IMR-90 (cell line): ENCODE measurements at regions not wholly inside any gene's neighbourhood (a gene's known extent, or its start where the extent isn't known, plus 50 kb on each side); places are given as distances from the start of the nearest gene placed in this dataset.

Source experiments
- ATAC-seq: fragments of 200-7000 bp; cut with Tn5 transposase; 2 replicates; pipeline ENCODE4 v1.9.1; 2020; ENCODE audit warnings: low read depth, mild to moderate bottlenecking, moderate library complexity
- BruUV-seq: library from RNA; stranded (reverse); fragments of 400-500 nt; replicated peaks from 2 replicates; lab custom pipeline; 2021; lab: Mats Ljungman, UMichigan
- CTCF ChIA-PET: fragments of 300-600 bp; formaldehyde crosslinking; extraction: SDS; loops from one replicate; lab custom pipeline; 2021; ENCODE audit warnings: antibody characterized with exemption; lab: Yijun Ruan, JAX
- POLR2A ChIA-PET: fragments of 300-600 bp; sonication (Branson Sonifier 250); formaldehyde crosslinking; loops from one replicate; lab custom pipeline; 2022; ENCODE audit warnings: antibody characterized with exemption; ENCODE audit not compliant: unreplicated experiment; lab: Charles Lee
- DNase-seq: peaks from one replicate; pipeline ENCODE4 v3.0.0; 2013
- H2AFZ ChIP-seq: replicated peaks from 2 replicates; pipeline ENCODE3; 2013; ENCODE audit warnings: low read length, mild to moderate bottlenecking; ENCODE audit not compliant: poor library complexity
- H2AK5ac ChIP-seq: 2 replicates; pipeline ENCODE4 v1.6.1; 2013; ENCODE audit warnings: low read depth, low read length, inconsistent platforms
- H2AK9ac ChIP-seq: replicated peaks from 2 replicates; pipeline ENCODE3; 2013; ENCODE audit warnings: mild to moderate bottlenecking, low read depth, low read length, moderate library complexity; ENCODE audit not compliant: poor library complexity
- H2BK120ac ChIP-seq: 2 replicates; pipeline ENCODE4 v1.6.1; 2013; ENCODE audit warnings: low read depth, low read length, inconsistent platforms
- H2BK15ac ChIP-seq: 3 replicates; pipeline ENCODE4 v1.6.1; 2013; ENCODE audit warnings: low read depth, low read length, inconsistent platforms
- H2BK20ac ChIP-seq: 2 replicates; pipeline ENCODE4 v1.6.1; 2013; ENCODE audit warnings: low read depth, mild to moderate bottlenecking, inconsistent platforms, low read length, moderate library complexity
- H2BK5ac ChIP-seq: 2 replicates; pipeline ENCODE4 v1.6.1; 2013; ENCODE audit warnings: mild to moderate bottlenecking, low read depth, low read length, inconsistent platforms; ENCODE audit not compliant: poor library complexity, severe bottlenecking
- H3K14ac ChIP-seq: replicated peaks from 2 replicates; pipeline ENCODE4 v1.6.1; 2013; ENCODE audit warnings: low read depth, low read length, inconsistent platforms
- H3K18ac ChIP-seq: 2 replicates; pipeline ENCODE4 v1.6.1; 2013; ENCODE audit warnings: low read depth, low read length, control low read depth
- H3K23ac ChIP-seq: 2 replicates; pipeline ENCODE4 v1.6.1; 2013; ENCODE audit warnings: low read depth, low read length, inconsistent platforms
- H3K27ac ChIP-seq: 2 replicates; pipeline ENCODE4 v1.5.1; 2013; ENCODE audit warnings: mild to moderate bottlenecking, control low read depth, low read length; ENCODE audit not compliant: insufficient read depth
- H3K27me3 ChIP-seq: 2 replicates; pipeline ENCODE4 v1.6.1; 2013; ENCODE audit warnings: low read length; ENCODE audit not compliant: control insufficient read depth, insufficient read depth
- H3K36me3 ChIP-seq: 2 replicates; pipeline ENCODE4 v1.6.1; 2013; ENCODE audit warnings: low read length, mixed read lengths; ENCODE audit not compliant: control insufficient read depth, insufficient read depth
- H3K4ac ChIP-seq: 2 replicates; pipeline ENCODE4 v1.6.1; 2013; ENCODE audit warnings: low read depth, low read length, inconsistent platforms
- H3K4me1 ChIP-seq: 2 replicates; pipeline ENCODE4 v1.6.1; 2013; ENCODE audit warnings: low read length, mixed read lengths; ENCODE audit not compliant: control insufficient read depth, insufficient read depth
- H3K4me2 ChIP-seq: 2 replicates; pipeline ENCODE4 v1.6.1; 2013; ENCODE audit warnings: low read depth, mild to moderate bottlenecking, control low read depth, low read length, moderate library complexity
- H3K4me3 ChIP-seq: 2 replicates; pipeline ENCODE4 v1.5.1; 2013; ENCODE audit warnings: low read depth, mild to moderate bottlenecking, control low read depth, low read length, moderate library complexity; ENCODE audit not compliant: insufficient read depth
- H3K56ac ChIP-seq: 2 replicates; pipeline ENCODE4 v1.6.1; 2013; ENCODE audit warnings: low read length, inconsistent platforms; ENCODE audit not compliant: insufficient read depth; ENCODE audit errors: extremely low read depth
- H3K79me1 ChIP-seq, 2 experiments: 2 replicates each; pipeline ENCODE4 v1.6.1; 2013; ENCODE audit warnings: low read length in 2 of 2, inconsistent platforms in 1 of 2, low read depth in 1 of 2
- H3K9ac ChIP-seq: 2 replicates; pipeline ENCODE4 v1.6.1; 2013; ENCODE audit warnings: low read depth, low read length, control low read depth
- H3K9me1 ChIP-seq: 2 replicates; pipeline ENCODE4 v1.6.1; 2013; ENCODE audit warnings: low read length, inconsistent platforms; ENCODE audit not compliant: insufficient read depth
- H3K9me3 ChIP-seq: 2 replicates; pipeline ENCODE4 v1.6.1; 2013; ENCODE audit warnings: low read length; ENCODE audit not compliant: control insufficient read depth, insufficient read depth
- H4K20me1 ChIP-seq: 2 replicates; pipeline ENCODE4 v1.6.1; 2013; ENCODE audit warnings: low read length, inconsistent platforms; ENCODE audit not compliant: insufficient read depth
- H4K5ac ChIP-seq: 2 replicates; pipeline ENCODE4 v1.6.1; 2013; ENCODE audit warnings: mild to moderate bottlenecking, low read depth, low read length, control low read depth
- H4K8ac ChIP-seq, 2 experiments: 2 replicates each; pipeline ENCODE4 v1.6.1; 2013; ENCODE audit warnings: low read depth in 2 of 2, low read length in 2 of 2, control low read depth in 1 of 2, inconsistent platforms in 1 of 2
- H4K91ac ChIP-seq: 2 replicates; pipeline ENCODE4 v1.6.1; 2013; ENCODE audit warnings: low read depth, low read length, inconsistent platforms; ENCODE audit not compliant: insufficient read depth
- BHLHE40 ChIP-seq: fragments of 150-350 bp; IDR thresholded peaks from 2 replicates; pipeline ENCODE4 v1.6.1; 2016; ENCODE audit warnings: mild to moderate bottlenecking, low read depth, low read length
- CEBPB ChIP-seq: IDR thresholded peaks from 2 replicates; pipeline ENCODE4 v1.6.1; 2012; ENCODE audit warnings: low read depth, low read length, improper control_type of control experiment
- CHD1 ChIP-seq: IDR thresholded peaks from 2 replicates; pipeline ENCODE4 v1.6.1; 2012; ENCODE audit warnings: low read depth, low read length, improper control_type of control experiment
- ELK1 ChIP-seq: fragments of 150-350 bp; IDR thresholded peaks from 2 replicates; pipeline ENCODE4 v1.6.1; 2016; ENCODE audit warnings: low read depth, mild to moderate bottlenecking, low read length, moderate library complexity, borderline replicate concordance
- FOS ChIP-seq: fragments of 150-350 bp; IDR thresholded peaks from 2 replicates; pipeline ENCODE4 v1.6.1; 2016; ENCODE audit warnings: low read depth, low read length
- MAFK ChIP-seq: IDR thresholded peaks from 2 replicates; pipeline ENCODE4 v1.6.1; 2012; ENCODE audit warnings: low read depth, low read length, improper control_type of control experiment
- MAZ ChIP-seq: IDR thresholded peaks from 2 replicates; pipeline ENCODE4 v1.6.1; 2012; ENCODE audit warnings: low read depth, mild to moderate bottlenecking, low read length, improper control_type of control experiment, moderate library complexity, borderline replicate concordance
- MXI1 ChIP-seq: IDR thresholded peaks from 2 replicates; pipeline ENCODE4 v1.6.1; 2012; ENCODE audit warnings: low read depth, mild to moderate bottlenecking, low read length, moderate library complexity, borderline replicate concordance
- NFE2L2 ChIP-seq: fragments of 150-350 bp; IDR thresholded peaks from 2 replicates; pipeline ENCODE4 v1.6.1; 2016; ENCODE audit warnings: low read depth, mild to moderate bottlenecking, low read length
- POLR2A ChIP-seq: IDR thresholded peaks from 2 replicates; pipeline ENCODE4 v1.6.1; 2012; ENCODE audit warnings: mild to moderate bottlenecking, low read depth, low read length
- RAD21 ChIP-seq: IDR thresholded peaks from 2 replicates; pipeline ENCODE4 v1.6.1; 2012; ENCODE audit warnings: low read length, improper control_type of control experiment
- RCOR1 ChIP-seq: IDR thresholded peaks from 2 replicates; pipeline ENCODE4 v1.6.1; 2012; ENCODE audit warnings: mild to moderate bottlenecking, low read length, improper control_type of control experiment; ENCODE audit not compliant: insufficient replicate concordance
- RFX5 ChIP-seq: IDR thresholded peaks from 2 replicates; pipeline ENCODE4 v1.8.0; 2012; ENCODE audit warnings: low read depth, mild to moderate bottlenecking, low read length, moderate library complexity
- SMC3 ChIP-seq: fragments of 150-350 bp; IDR thresholded peaks from 2 replicates; pipeline ENCODE4 v1.6.1; 2016; ENCODE audit warnings: low read depth, mild to moderate bottlenecking, antibody characterized with exemption, low read length, moderate library complexity
- WGBS, 2 experiments: methylation state at CpG; one replicate each; pipeline versions ENCODE4 v1.1.5 to v1.1.7; 2013; ENCODE audit warnings: missing lambda C conversion rate in 2 of 2; ENCODE audit not compliant: insufficient read length in 1 of 2; ENCODE audit errors: extremely low coverage in 2 of 2; 5-methylcytosine and 5-hydroxymethylcytosine counted together
- dilution Hi-C: fragments of 300-500 bp; cut with HindIII; formaldehyde crosslinking; loops from one replicate; pipeline ENCODE4 v1.14.3; 2018; ENCODE audit warnings: low sequenced_read_pairs; ENCODE audit not compliant: unreplicated experiment
- in situ Hi-C: fragments of 300-500 bp; cut with MboI; formaldehyde crosslinking; loops from 3 replicates; pipeline ENCODE4 v1.14.3; 2019; ENCODE audit warnings: low sequenced_read_pairs, inconsistent platforms, mixed read lengths
- intact Hi-C: fragments of 100-400 bp; cut with micrococcal nuclease; formaldehyde crosslinking; loops from 2 replicates; pipeline ENCODE4 v1.10.0; 2022
- TF ChIP-seq, protein P1 (sequence below): conservative IDR thresholded peaks from 2 replicates; pipeline ENCODE4 v1.5.1; 2012; ENCODE audit warnings: mild to moderate bottlenecking, low read depth, low read length, improper control_type of control experiment
- TF ChIP-seq, protein P2 (sequence below): fragments of 150-350 bp; IDR thresholded peaks from 2 replicates; pipeline ENCODE4 v1.6.1; 2017; ENCODE audit warnings: mild to moderate bottlenecking, antibody characterized with exemption, low read length, low read depth

DNA sequence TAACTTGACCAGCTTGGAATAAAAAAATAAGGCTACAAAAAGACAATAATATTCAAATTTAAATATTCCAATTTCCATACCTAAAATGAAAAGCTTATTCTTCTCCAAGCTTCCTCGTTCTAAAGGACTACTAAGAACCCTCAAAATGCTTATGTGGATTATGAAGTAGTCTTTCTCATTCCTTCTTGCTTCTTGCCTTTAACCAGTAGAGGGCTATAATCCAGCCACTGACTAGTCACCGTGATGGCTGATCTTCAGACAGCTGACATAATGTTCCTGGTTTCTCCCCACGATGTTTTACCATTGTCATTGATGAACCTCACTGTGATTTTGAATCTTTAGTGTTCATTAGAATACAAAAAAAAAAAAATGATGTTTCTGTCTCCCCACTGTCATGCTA lies 515.3 kb downstream of the TLE1 start:
- H2AK5ac ChIP-seq = no peak overlapping the region
- ChIA-PET CTCF (no interaction called here), POLR2A (no interaction called here)
- intact Hi-C loops (no loop called here), in situ Hi-C loops (no loop called here), dilution Hi-C loops (no loop called here)
- no CpG with 5 or more reads among the region's 3 CpGs for WGBS, 2 experiments
- H3K9ac ChIP-seq = no peak overlapping the region
- no peak overlapping the region for H2AFZ ChIP-seq
- no TSS peak for BruUV-seq
- ATAC-seq = no peak
- H3K14ac ChIP-seq = no peak overlapping the region
- H3K27ac ChIP-seq = no peak overlapping the region
- no peaks in the 10 kb centered on the region for H4K20me1 ChIP-seq
- no peak overlapping the region for H3K4me2 ChIP-seq
- H4K8ac ChIP-seq = no peak overlapping the region
- no peak overlapping the region for H3K18ac ChIP-seq
- no peak overlapping the region for H2AK9ac ChIP-seq
- H2BK15ac ChIP-seq = no peak overlapping the region
- H3K9me3 ChIP-seq = no peaks in the 10 kb centered on the region
- no peak for DNase-seq
- no peak overlapping the region for H2BK120ac ChIP-seq
- no peak overlapping the region for H3K56ac ChIP-seq
- TF ChIP-seq RFX5 (no peak), BHLHE40 (no peak), MAFK (no peak), CEBPB (no peak), NFE2L2 (no peak), CHD1 (no peak), RCOR1 (no peak), RAD21 (no peak), FOS (no peak), SMC3 (no peak), MXI1 (no peak), ELK1 (no peak), POLR2A (no peak), MAZ (no peak)
- TF ChIP-seq, protein P1, sequence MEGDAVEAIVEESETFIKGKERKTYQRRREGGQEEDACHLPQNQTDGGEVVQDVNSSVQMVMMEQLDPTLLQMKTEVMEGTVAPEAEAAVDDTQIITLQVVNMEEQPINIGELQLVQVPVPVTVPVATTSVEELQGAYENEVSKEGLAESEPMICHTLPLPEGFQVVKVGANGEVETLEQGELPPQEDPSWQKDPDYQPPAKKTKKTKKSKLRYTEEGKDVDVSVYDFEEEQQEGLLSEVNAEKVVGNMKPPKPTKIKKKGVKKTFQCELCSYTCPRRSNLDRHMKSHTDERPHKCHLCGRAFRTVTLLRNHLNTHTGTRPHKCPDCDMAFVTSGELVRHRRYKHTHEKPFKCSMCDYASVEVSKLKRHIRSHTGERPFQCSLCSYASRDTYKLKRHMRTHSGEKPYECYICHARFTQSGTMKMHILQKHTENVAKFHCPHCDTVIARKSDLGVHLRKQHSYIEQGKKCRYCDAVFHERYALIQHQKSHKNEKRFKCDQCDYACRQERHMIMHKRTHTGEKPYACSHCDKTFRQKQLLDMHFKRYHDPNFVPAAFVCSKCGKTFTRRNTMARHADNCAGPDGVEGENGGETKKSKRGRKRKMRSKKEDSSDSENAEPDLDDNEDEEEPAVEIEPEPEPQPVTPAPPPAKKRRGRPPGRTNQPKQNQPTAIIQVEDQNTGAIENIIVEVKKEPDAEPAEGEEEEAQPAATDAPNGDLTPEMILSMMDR = no peak
- TF ChIP-seq, protein P2, sequence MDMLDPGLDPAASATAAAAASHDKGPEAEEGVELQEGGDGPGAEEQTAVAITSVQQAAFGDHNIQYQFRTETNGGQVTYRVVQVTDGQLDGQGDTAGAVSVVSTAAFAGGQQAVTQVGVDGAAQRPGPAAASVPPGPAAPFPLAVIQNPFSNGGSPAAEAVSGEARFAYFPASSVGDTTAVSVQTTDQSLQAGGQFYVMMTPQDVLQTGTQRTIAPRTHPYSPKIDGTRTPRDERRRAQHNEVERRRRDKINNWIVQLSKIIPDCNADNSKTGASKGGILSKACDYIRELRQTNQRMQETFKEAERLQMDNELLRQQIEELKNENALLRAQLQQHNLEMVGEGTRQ = no peak
- H4K91ac ChIP-seq = no peak overlapping the region
- no peaks in the 10 kb centered on the region for H3K9me1 ChIP-seq
- H3K4me3 ChIP-seq = no peak overlapping the region
- no peaks in the 10 kb centered on the region for H3K79me1 ChIP-seq
- H3K23ac ChIP-seq = no peak overlapping the region
- H2BK5ac ChIP-seq = no peak overlapping the region
- peaks cover 3% of the 10 kb centered on the region for H3K27me3 ChIP-seq
- H3K36me3 ChIP-seq = no peaks in the 10 kb centered on the region
- no peak overlapping the region for H3K4ac ChIP-seq
- no peak overlapping the region for H4K5ac ChIP-seq
- H3K4me1 ChIP-seq = no peaks in the 10 kb centered on the region
- H2BK20ac ChIP-seq = no peak overlapping the region
